ENCODE measurements at regions not wholly inside any gene's neighbourhood (a gene's known extent, or its start where the extent isn't known, plus 50 kb on each side); places are given as distances from the start of the nearest gene placed in this dataset.
"Not testable (repeated sequence)": the region's sequence is repeated elsewhere in the genome, so short reads cannot be mapped to it uniquely, and the experiment has no call there.

- not testable (repeated sequence) for DNase-seq (ENCODE audit: low read depth)
These were observed 196.0 kb downstream of the KLRB1 start for GRCh38 chr12:9411616-9412268.

DNA sequence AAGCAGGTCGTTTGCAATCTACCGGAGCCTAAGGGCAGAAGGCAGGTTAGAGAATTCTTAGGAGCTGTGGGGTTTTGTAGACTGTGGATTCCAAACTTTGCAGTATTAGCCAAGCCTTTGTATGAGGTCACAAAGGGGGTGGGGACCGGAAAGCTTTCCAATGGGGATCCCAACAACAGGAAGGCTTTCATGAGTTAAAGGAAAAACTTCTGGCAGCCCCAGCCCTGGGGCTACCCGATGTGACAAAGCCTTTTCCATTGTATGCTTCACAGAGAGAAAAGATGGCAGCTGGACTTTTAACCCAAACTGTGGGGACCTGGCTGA, 199.2 kb upstream of the PZP start:
- not testable (repeated sequence) for DNase-seq (ENCODE audit: low read depth)

DNA sequence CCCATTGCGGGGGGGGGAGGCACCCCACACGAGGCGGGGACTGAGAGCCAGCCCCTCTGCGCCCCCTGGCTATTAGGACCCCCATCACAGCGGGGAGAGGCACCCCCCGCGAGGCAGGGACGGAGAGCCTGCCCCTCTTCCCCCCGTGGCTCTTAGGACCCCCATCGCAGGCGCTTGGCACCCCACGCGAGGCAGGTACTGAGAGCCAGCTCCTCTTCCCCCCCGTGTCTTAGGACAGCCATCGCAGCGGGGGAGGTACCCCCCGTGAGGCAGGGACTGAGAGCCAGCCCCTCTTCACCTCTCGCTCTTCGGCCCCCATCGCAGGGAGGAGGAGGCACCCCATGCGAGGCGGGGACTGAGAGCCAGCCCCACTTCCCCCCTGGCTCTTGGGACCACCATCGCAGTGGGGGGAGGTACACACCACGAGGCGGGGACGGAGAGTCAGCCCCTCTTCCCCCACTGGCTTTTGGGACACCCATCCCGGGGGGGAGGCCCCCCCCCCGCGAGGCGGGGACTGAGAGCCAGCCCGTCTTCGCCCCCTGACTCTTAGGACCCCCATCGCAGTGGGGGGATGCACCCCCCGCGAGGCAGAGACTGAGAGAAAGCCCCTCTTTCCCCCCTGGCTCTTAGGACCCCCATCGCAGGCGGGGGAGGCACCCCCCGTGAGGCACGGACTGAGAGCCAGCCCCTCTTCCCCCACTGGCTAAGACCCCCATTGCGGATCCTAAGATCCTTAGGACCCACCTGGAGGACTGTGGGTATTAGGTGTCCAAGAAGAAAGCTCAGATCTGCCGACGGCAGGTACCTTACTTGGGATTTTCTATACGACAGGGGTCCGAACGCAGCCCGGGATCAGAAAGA, 198.6 kb upstream of the PZP start:
- no peak for DNase-seq (ENCODE audit: low read depth)

- DNase-seq (ENCODE audit: low read depth): no peak
These were observed 197.8 kb upstream of the PZP start for GRCh38 chr12:9405886-9406563.

DNA sequence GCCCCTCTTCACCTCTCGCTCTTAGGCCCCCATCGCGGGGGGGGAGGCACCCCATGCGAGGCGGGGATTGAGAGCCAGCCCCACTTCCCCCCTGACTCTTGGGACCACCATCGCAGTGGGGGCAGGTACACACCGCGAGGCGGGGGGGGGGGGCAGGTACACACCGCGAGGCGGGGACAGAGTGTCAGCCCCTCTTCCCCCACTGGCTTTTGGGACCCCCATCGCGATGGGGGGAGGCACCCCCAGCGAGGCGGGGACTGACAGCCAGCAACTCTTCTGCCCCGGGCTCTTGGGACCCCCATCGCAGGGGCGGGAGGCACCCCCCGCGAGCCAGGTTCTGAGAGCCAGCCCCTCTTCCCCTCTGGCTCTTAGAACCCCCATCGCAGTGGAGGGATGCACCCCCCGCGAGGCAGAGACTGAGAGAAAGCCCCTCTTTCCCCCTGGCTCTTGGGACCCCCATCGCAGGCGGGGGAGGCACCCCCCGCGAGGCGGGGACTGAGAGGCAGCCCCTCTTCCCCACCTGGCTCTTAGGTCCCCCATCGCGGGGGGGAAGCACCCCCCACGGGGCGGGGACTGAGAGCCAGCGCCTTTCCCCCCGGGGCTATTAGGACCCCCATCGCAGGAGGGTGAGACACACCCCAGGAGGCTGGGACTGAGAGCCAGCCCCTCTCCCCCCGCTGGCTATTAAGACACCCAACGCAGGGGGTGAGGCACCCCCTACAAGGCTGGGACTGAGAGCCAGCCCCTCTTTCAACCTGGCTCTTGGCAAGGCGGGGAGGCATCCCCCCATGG, 196.5 kb upstream of the PZP start:
- DNase-seq (ENCODE audit: low read depth): no peak

- no peak for DNase-seq (ENCODE audit: low read depth)
These were observed 195.8 kb upstream of the PZP start for GRCh38 chr12:9404031-9404430.

DNA sequence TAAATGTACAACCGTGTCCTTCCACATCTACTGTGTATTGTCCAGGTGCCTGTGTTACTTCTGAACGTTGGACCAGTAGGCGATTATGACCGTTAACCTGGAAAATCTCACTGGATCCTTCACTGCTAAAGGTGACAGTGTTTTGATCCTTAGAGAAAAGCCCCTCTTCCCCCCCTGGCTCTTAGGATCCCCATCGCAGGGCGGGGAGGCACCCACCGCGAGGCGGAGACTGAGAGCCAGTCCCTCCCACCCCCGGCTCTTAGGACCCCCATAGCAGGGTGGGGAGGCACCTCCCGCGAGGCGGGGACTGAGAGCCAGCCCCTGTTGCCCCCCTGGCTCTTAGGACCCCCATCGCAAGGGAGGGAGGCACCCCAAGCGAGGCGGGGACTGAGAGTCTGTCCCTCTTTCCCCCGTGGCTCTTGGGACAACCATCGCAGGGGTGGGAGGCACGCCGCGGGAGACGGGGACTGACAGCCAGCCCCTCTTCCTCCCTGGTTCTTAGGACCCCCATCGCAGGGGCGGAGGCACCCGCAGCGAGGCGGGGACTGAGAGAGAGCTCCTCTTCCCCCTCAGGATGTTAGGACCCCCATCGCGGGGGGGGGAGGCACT, 194.3 kb upstream of the PZP start:
- DNase-seq (ENCODE audit: low read depth): not testable (repeated sequence)

DNA sequence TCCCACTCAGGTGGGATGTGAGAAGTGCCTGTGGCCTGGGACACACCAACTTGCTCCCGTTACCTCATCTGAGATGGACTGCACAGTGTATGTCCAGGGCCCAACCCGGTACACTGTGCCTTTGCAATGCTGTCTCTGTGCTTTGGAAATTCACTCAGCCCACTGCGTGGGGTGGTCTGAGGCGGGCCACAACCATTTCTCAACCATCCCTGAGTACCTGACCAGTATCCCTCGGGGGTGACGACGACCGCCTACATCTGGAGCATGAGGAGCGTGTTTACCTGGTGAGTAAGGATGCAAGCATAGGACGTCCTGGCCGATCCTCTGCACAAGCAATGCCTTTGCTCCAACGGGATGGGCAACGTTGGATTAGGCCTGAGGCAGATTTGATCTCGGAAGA, 188.2 kb upstream of the PZP start:
- not testable (repeated sequence) for DNase-seq (ENCODE audit: low read depth)

- DNase-seq (ENCODE audit: low read depth): not testable (repeated sequence)
These were observed 187.0 kb upstream of the PZP start for GRCh38 chr12:9395220-9395619.

GRCh38 chr12:9392842-9393241, 184.6 kb upstream of the PZP start:
- DNase-seq (ENCODE audit: low read depth): no peak

DNA sequence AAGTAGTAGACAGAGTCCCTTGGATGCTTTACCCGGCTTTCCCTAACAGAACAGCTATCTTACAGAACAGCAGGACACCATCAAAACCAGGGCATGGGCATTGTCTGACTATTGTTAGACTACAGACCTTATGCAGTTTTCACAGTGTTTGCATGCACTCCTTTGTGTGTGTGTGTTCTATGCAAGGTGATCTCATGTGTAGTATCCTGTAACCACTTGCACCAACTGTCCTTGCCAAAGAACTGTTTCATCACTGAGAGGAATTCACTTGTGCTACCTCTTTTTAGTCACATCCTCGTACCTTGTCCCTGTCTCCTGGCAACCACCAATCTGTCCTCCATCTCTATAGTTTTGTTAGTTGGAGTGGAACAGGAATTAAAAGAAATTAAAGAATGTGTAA, 183.6 kb upstream of the PZP start:
- no peak for DNase-seq (ENCODE audit: low read depth)

- no peak for DNase-seq (ENCODE audit: low read depth)
These were observed 182.6 kb upstream of the PZP start for GRCh38 chr12:9390761-9391160.

- DNase-seq (ENCODE audit: low read depth): no peak
These were observed 181.6 kb upstream of the PZP start for GRCh38 chr12:9389796-9390195.

GRCh38 chr12:9388379-9388778, 180.2 kb upstream of the PZP start:
- no peak for DNase-seq (ENCODE audit: low read depth)

DNA sequence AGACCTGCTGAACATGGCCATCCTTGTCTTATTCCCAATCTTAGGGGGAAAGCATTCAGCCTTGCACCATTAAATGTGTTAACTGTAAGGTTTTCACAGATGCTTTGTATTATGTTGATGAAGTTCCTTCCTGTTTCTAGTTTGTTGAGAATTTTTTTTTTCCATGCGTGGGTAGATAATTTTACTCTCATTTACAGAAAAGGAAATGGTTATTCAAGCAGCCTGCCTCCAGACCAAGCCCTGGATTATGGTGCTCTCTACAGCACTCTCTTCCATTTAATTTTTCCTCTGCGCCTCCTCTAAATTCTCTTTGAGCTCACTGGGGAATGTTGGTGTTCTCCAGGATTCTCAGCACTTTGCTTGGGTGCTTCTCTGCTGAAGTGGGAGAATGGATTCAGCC, 179.3 kb upstream of the PZP start:
- no peak for DNase-seq (ENCODE audit: low read depth)

GRCh38 chr12:9383585-9383984, 175.4 kb upstream of the PZP start:
- DNase-seq (ENCODE audit: low read depth): no peak

- no peak for DNase-seq (ENCODE audit: low read depth)
These were observed 173.4 kb upstream of the PZP start for GRCh38 chr12:9381619-9382018.

- no peak for DNase-seq (ENCODE audit: low read depth)
These were observed 172.5 kb upstream of the PZP start for GRCh38 chr12:9380650-9381049.

- no peak for DNase-seq (ENCODE audit: low read depth)
These were observed 171.0 kb upstream of the PZP start for GRCh38 chr12:9379023-9379742.

DNA sequence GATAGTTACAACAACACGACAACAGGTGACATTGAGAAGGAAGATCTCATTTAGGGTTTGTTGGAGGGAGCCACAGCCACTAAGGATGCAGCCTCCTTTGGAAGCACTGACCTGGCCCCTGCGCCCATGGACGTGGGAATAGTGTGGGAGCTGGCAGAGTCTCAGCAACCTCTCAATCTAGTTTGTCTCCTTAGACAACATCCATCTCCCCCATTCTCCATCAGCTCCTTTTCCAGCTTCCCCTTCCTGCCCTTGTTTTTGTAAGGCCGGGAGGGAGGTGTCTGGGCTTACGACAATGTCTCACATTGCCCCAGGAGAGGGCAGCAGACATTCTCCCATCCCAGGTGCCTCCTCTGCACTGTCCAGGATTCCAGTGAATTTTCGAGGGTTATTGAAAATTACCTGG, 170.2 kb upstream of the PZP start:
- DNase-seq (ENCODE audit: low read depth): no peak

GRCh38 chr12:9372202-9372601, 164.0 kb upstream of the PZP start:
- DNase-seq (ENCODE audit: low read depth): peak; percentile 14
